RWPE2 (cell line): ENCODE measurements at regions not wholly inside any gene's neighbourhood (a gene's known extent, or its start where the extent isn't known, plus 50 kb on each side); places are given as distances from the start of the nearest gene placed in this dataset.

Source experiments
- ATAC-seq: fragments of 200-7000 bp; cut with Tn5 transposase; 3 replicates; pipeline ENCODE4 v1.9.1; 2021; ENCODE audit warnings: low read depth
- DNase-seq: peaks from one replicate; pipeline ENCODE4 v3.0.0-alpha.2; 2020; ENCODE audit warnings: low spot score
- H3K27ac ChIP-seq: fragments of 450-650 bp; 2 replicates; pipeline ENCODE4 v1.5.1; 2017; ENCODE audit warnings: mild to moderate bottlenecking; ENCODE audit not compliant: poor library complexity, severe bottlenecking
- H3K27me3 ChIP-seq: fragments of 250-450 bp; sonication (Bioruptor Pico); 2 replicates; pipeline ENCODE4 v1.5.1; 2021; ENCODE audit warnings: mild to moderate bottlenecking, moderate library complexity; ENCODE audit not compliant: insufficient read depth, poor library complexity, severe bottlenecking
- H3K36me3 ChIP-seq: fragments of 250-450 bp; sonication (Bioruptor Pico); 2 replicates; pipeline ENCODE4 v1.5.1; 2020; ENCODE audit warnings: low read depth, mild to moderate bottlenecking, moderate library complexity
- H3K4me1 ChIP-seq: fragments of 250-450 bp; sonication (Bioruptor Pico); 2 replicates; pipeline ENCODE4 v1.5.1; 2021; ENCODE audit warnings: mild to moderate bottlenecking, moderate library complexity; ENCODE audit not compliant: insufficient read depth, poor library complexity, severe bottlenecking
- H3K4me3 ChIP-seq: fragments of 250-450 bp; sonication (Bioruptor Pico); 2 replicates; pipeline ENCODE4 v1.5.1; 2021; ENCODE audit warnings: mild to moderate bottlenecking, moderate library complexity; ENCODE audit not compliant: severe bottlenecking
- H3K9me3 ChIP-seq: fragments of 250-450 bp; sonication (Bioruptor Pico); 2 replicates; pipeline ENCODE4 v1.5.1; 2021; ENCODE audit warnings: mild to moderate bottlenecking, moderate library complexity; ENCODE audit not compliant: severe bottlenecking
- TF ChIP-seq, protein P1 (sequence below): fragments of 450-650 bp; IDR thresholded peaks from one replicate; pipeline ENCODE4 v1.5.1; 2017; ENCODE audit warnings: mild to moderate bottlenecking, moderate library complexity; ENCODE audit not compliant: poor library complexity, severe bottlenecking

GRCh38 chr6:91812596-91813274 lies 1225.9 kb upstream of the MAP3K7 start:
- TF ChIP-seq, protein P1, sequence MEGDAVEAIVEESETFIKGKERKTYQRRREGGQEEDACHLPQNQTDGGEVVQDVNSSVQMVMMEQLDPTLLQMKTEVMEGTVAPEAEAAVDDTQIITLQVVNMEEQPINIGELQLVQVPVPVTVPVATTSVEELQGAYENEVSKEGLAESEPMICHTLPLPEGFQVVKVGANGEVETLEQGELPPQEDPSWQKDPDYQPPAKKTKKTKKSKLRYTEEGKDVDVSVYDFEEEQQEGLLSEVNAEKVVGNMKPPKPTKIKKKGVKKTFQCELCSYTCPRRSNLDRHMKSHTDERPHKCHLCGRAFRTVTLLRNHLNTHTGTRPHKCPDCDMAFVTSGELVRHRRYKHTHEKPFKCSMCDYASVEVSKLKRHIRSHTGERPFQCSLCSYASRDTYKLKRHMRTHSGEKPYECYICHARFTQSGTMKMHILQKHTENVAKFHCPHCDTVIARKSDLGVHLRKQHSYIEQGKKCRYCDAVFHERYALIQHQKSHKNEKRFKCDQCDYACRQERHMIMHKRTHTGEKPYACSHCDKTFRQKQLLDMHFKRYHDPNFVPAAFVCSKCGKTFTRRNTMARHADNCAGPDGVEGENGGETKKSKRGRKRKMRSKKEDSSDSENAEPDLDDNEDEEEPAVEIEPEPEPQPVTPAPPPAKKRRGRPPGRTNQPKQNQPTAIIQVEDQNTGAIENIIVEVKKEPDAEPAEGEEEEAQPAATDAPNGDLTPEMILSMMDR = no peak
- ATAC-seq (peak; percentile 35; the same call in 1 of the 3 replicates), DNase-seq (no peak)
- Histone ChIP-seq H3K27me3 (peaks cover 3% of the 10 kb centered on the region), H3K4me3 (no peak overlapping the region), H3K4me1 (no peaks in the 10 kb centered on the region), H3K36me3 (no peaks in the 10 kb centered on the region; the same call in none of the 2 replicates), H3K9me3 (peaks cover 3% of the 10 kb centered on the region), H3K27ac (no peak overlapping the region)

DNA sequence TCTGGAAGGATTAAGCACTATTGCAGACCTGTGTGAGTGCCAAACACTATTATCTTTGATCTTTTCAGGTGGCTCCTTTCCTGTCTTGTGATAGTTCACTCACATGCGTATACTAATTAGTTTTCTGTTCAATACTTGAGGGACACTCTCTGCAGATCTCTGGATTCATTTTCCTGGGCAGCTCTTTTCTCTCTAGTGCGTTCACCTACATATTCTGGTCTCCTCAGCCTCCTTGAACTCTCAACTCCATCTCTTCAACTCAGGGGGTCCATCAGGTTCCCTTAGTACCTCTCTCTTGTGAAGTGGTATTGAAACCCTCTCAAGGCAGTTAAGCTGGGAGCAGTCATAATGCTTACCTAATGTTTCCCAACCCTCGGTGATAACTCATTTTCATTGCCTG lies 1218.1 kb upstream of the MAP3K7 start:
- no peak for ATAC-seq
- no peak for DNase-seq

GRCh38 chr6:91802431-91802830 lies 1215.6 kb upstream of the MAP3K7 start:
- H3K27ac ChIP-seq = no peak overlapping the region
- no peaks in the 10 kb centered on the region for H3K4me1 ChIP-seq
- TF ChIP-seq, protein P1 = no peak
- H3K4me3 ChIP-seq = no peak overlapping the region
- peaks cover 3% of the 10 kb centered on the region for H3K27me3 ChIP-seq
- DNase-seq = no peak
- no peak for ATAC-seq
- no peaks in the 10 kb centered on the region for H3K9me3 ChIP-seq
- no peaks in the 10 kb centered on the region for H3K36me3 ChIP-seq

More for the DNA sequence above, 1218.1 kb upstream of the MAP3K7 start:
- H3K27me3 ChIP-seq = peaks cover 6% of the 10 kb centered on the region
- H3K4me1 ChIP-seq = no peaks in the 10 kb centered on the region
- H3K27ac ChIP-seq = no peak overlapping the region
- no peak overlapping the region for H3K4me3 ChIP-seq
- H3K36me3 ChIP-seq = no peaks in the 10 kb centered on the region
- TF ChIP-seq, protein P1 = no peak
- no peaks in the 10 kb centered on the region for H3K9me3 ChIP-seq

- ATAC-seq (no peak), DNase-seq (no peak)
- Histone ChIP-seq H3K4me3 (no peak overlapping the region), H3K36me3 (no peaks in the 10 kb centered on the region), H3K27ac (no peak overlapping the region), H3K27me3 (no peaks in the 10 kb centered on the region), H3K9me3 (no peaks in the 10 kb centered on the region), H3K4me1 (no peaks in the 10 kb centered on the region)
- TF ChIP-seq, protein P1 = no peak
These were observed 1209.7 kb upstream of the MAP3K7 start for GRCh38 chr6:91796603-91797002.

- H3K4me1 ChIP-seq = no peaks in the 10 kb centered on the region
- no peak overlapping the region for H3K4me3 ChIP-seq
- TF ChIP-seq, protein P1 = no peak
- H3K9me3 ChIP-seq = no peaks in the 10 kb centered on the region
- ATAC-seq (no peak), DNase-seq (no peak)
- no peak overlapping the region for H3K27ac ChIP-seq
- no peaks in the 10 kb centered on the region for H3K36me3 ChIP-seq
- no peaks in the 10 kb centered on the region for H3K27me3 ChIP-seq
These were observed 1201.6 kb upstream of the MAP3K7 start for GRCh38 chr6:91788501-91788900.
